Left ventricle myocardium inferior (tissue), 1 donor: ENCODE measurements at regions not wholly inside any gene's neighbourhood (a gene's known extent, or its start where the extent isn't known, plus 50 kb on each side); places are given as distances from the start of the nearest gene placed in this dataset.

Experiments used
- DNase-seq: peaks from one replicate; pipeline ENCODE4 v3.0.0-alpha.2; 2020
- H3K27ac ChIP-seq: fragments of 200-600 bp; replicated peaks from 2 replicates; pipeline ENCODE4 v1.8.0; 2021
- H3K27me3 ChIP-seq: fragments of 200-600 bp; 2 replicates; pipeline ENCODE4 v1.8.0; 2021; ENCODE audit warnings: low read depth
- H3K36me3 ChIP-seq: fragments of 200-600 bp; 2 replicates; pipeline ENCODE4 v1.8.0; 2021
- H3K4me1 ChIP-seq: fragments of 200-600 bp; 2 replicates; pipeline ENCODE4 v1.8.0; 2021
- H3K4me3 ChIP-seq: fragments of 200-600 bp; 2 replicates; pipeline ENCODE4 v1.8.0; 2021; ENCODE audit warnings: mild to moderate bottlenecking, moderate library complexity
- H3K9me3 ChIP-seq: fragments of 200-600 bp; replicated peaks from 2 replicates; pipeline ENCODE4 v1.8.0; 2021
- intact Hi-C: fragments of 100-400 bp; cut with micrococcal nuclease; formaldehyde crosslinking; loops from one replicate; pipeline ENCODE4 v1.11.0; 2022
- TF ChIP-seq, protein P1 (sequence below): fragments of 200-600 bp; IDR thresholded peaks from 2 replicates; pipeline ENCODE4 v1.8.0; 2021; ENCODE audit warnings: antibody characterized with exemption, mild to moderate bottlenecking, borderline replicate concordance
- donor health status: DM: no; HTN: yes; CAD: no; lungs with severe emphysema.

DNA sequence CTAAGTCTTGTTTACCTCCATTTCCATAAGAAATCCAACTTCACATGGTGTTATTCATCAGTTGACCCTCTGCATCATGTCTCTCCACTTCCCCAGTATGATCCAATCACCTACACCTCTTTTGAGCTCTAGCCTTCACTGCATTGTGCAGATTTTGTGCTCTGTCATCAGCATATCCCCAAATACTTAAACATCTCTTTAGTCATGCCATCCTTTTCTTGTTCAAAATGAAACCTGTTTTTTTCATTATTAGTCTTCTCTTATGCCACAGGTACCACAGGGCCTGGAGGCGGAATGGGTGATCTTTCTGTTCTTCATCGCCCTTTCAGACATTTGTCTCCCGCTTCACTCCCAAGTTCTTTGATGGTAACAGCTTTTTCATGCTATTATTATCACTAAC lies 382.7 kb upstream of the GALNTL6 start:
- Histone ChIP-seq H3K9me3 (no peaks in the 10 kb centered on the region), H3K4me3 (no peak overlapping the region), H3K4me1 (no peaks in the 10 kb centered on the region), H3K27me3 (no peaks in the 10 kb centered on the region), H3K36me3 (no peaks in the 10 kb centered on the region), H3K27ac (no peak overlapping the region)
- DNase-seq: no peak
- intact Hi-C loops: no loop called here
- TF ChIP-seq, protein P1, sequence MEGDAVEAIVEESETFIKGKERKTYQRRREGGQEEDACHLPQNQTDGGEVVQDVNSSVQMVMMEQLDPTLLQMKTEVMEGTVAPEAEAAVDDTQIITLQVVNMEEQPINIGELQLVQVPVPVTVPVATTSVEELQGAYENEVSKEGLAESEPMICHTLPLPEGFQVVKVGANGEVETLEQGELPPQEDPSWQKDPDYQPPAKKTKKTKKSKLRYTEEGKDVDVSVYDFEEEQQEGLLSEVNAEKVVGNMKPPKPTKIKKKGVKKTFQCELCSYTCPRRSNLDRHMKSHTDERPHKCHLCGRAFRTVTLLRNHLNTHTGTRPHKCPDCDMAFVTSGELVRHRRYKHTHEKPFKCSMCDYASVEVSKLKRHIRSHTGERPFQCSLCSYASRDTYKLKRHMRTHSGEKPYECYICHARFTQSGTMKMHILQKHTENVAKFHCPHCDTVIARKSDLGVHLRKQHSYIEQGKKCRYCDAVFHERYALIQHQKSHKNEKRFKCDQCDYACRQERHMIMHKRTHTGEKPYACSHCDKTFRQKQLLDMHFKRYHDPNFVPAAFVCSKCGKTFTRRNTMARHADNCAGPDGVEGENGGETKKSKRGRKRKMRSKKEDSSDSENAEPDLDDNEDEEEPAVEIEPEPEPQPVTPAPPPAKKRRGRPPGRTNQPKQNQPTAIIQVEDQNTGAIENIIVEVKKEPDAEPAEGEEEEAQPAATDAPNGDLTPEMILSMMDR: no peak

DNA sequence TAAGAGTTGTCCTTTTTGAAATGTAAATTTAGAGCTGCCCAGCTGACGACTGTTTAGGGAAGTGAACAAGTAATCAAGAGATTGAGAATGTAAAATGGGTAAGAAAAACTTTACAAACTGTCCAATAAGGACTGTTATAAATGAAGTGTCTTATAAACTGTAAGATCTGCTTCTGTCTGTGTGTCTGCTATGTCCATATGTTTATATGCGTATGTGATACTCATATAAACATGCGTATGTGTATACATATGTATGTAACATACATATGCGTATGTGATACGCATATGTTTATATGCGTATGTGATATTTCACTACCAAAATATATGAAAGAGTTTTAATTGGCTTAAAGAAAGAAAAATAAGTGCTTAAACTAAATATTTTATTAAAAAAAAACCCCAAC lies 416.0 kb upstream of the GALNTL6 start:
- Histone ChIP-seq H3K27ac (no peak overlapping the region), H3K4me1 (no peaks in the 10 kb centered on the region), H3K27me3 (no peaks in the 10 kb centered on the region), H3K36me3 (no peaks in the 10 kb centered on the region), H3K4me3 (no peak overlapping the region), H3K9me3 (no peaks in the 10 kb centered on the region)
- no peak for DNase-seq
- intact Hi-C loops: no loop called here
- TF ChIP-seq, protein P1: no peak

DNA sequence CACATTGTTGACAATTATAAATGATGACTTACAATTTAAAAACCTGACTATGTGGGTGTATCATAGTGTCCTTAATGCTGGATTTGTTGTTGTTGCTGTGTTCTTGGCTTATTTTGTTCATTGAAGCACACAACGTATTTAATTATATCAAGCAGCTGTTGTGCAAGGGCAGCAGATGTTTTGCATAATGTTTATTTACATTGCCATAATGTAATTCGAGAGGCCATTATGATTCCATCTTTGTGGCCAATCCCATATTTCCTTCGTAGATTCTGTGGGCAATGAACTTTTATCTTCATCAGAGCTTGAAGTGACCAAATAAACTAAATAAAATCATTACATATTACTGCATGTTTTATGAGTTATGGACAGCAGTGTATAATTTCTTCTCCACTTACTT lies 422.6 kb upstream of the GALNTL6 start:
- no peak overlapping the region for H3K27ac ChIP-seq
- DNase-seq: no peak
- H3K9me3 ChIP-seq: peaks cover 45% of the 10 kb centered on the region
- no peaks in the 10 kb centered on the region for H3K4me1 ChIP-seq
- intact Hi-C loops: no loop called here
- H3K36me3 ChIP-seq: no peaks in the 10 kb centered on the region
- H3K27me3 ChIP-seq: no peaks in the 10 kb centered on the region
- no peak overlapping the region for H3K4me3 ChIP-seq
- TF ChIP-seq, protein P1: no peak

DNA sequence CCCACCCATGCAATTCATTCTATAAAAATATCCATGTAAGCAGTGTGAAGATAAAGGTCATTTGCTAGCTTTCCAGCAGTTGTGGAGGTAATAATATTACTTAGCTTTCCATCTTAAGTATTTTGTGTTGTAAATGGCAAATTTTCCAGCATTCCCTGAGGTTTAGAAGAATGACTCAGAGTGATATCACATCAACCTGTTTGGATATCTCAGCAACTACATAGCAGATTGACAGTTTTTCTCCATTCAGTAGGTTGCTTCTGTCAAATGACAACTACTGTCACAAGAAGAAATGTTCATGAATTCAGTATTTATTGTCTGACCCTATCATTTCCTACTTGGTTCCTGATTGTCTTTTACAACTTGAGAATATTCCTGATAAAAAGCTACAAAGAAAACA lies 434.9 kb upstream of the GALNTL6 start:
- TF ChIP-seq, protein P1: no peak

DNA sequence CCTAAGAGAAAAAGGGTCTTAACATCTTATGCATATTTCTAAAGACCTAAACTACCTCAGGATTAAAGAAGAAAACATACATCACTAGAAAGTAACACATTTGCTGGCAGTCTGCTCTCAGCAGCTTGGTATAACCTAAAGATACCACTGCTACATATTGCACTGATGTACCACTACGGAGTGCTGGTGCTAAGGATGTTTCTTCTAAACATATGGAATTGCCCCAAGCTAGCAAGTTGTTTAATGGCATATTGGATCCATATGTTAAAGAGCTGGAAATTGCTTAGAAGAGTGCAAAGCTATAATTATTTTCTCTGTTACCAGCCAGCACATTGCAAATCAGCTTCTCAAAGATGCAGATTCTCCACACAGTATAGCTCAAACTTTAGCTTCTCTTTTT lies 436.5 kb upstream of the GALNTL6 start:
- TF ChIP-seq, protein P1: no peak

More for the DNA sequence above, 434.9 kb upstream of the GALNTL6 start:
- no peak for DNase-seq
- Histone ChIP-seq H3K9me3 (peaks cover 4% of the 10 kb centered on the region), H3K4me3 (no peak overlapping the region), H3K4me1 (no peaks in the 10 kb centered on the region), H3K36me3 (no peaks in the 10 kb centered on the region), H3K27ac (no peak overlapping the region), H3K27me3 (no peaks in the 10 kb centered on the region)
- intact Hi-C loops: no loop called here

DNA sequence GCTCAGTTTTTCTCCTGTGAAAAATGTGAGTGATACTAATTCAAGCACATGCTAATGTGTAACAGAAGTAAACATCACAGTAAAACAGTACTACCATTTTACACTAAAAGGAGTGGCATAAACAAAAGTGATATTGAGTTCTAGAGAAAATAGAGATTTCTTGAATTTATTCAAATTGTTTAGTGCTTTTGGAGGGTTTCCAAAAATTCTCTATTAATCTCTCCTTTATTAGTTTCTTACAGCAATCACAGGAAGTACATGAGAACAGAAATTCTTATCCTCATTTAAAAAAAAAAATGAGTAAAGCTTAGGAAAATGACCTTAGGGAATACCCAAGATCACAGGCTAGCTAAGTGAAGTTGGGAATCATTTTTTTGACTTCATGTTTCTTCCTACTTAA lies 459.7 kb upstream of the GALNTL6 start:
- no peaks in the 10 kb centered on the region for H3K4me1 ChIP-seq
- peaks cover 5% of the 10 kb centered on the region for H3K9me3 ChIP-seq
- DNase-seq: no peak
- H3K27me3 ChIP-seq: no peaks in the 10 kb centered on the region
- H3K4me3 ChIP-seq: no peak overlapping the region
- intact Hi-C loops: no loop called here
- H3K27ac ChIP-seq: no peak overlapping the region
- TF ChIP-seq, protein P1: no peak
- H3K36me3 ChIP-seq: no peaks in the 10 kb centered on the region

More for the DNA sequence above, 436.5 kb upstream of the GALNTL6 start:
- no peaks in the 10 kb centered on the region for H3K36me3 ChIP-seq
- intact Hi-C loops: no loop called here
- H3K9me3 ChIP-seq: peaks cover 4% of the 10 kb centered on the region
- H3K27ac ChIP-seq: no peak overlapping the region
- no peaks in the 10 kb centered on the region for H3K4me1 ChIP-seq
- no peak overlapping the region for H3K4me3 ChIP-seq
- H3K27me3 ChIP-seq: no peaks in the 10 kb centered on the region
- DNase-seq: no peak
